ENCODE measurements at regions not wholly inside any gene's neighbourhood (a gene's known extent, or its start where the extent isn't known, plus 50 kb on each side); places are given as distances from the start of the nearest gene placed in this dataset.

DNA sequence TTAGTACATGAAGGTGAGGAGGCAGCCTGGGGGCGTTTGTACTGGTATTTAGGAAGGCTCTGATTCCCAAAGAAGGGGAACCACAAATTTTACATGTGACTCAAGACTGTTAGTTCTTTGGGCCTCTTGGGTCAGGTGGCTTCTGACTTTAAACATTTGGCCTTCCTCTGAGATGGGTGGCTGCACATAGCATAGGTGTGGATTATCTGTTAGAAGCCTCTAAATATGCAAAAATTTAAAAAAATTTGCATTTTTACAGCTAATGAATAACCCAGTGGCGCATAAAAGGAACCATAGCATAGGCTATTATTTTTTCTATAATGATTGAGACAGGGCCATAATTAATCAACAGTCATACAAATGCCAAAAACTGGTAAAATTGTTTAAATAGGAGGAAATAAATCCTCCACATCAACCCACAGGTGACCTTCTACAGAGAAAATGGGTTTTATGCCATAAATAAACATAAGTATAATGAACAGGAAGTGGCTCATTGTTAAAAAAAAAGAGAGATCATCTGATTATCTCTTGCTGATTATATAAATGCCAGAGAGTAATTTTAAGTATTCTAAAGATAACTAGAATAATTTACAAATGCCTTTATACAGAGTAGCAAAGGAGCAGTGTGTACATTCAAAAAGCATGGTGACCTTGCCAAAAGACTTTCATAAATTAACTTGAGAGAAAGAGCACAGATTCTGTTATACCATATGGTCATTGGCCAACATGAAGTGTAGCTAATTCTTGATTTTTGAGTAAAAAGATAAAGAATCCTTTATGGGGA lies 284.2 kb upstream of the ATP2B1 start:
- H3K18ac ChIP-seq (ENCODE audit: low read length): no peak overlapping the region
- H3K9ac ChIP-seq (ENCODE audit: low read length): no peak overlapping the region
- no peak overlapping the region for H3K23ac ChIP-seq (ENCODE audit: low read length)
- peak overlapping the region; percentile 56 for H4K8ac ChIP-seq (ENCODE audit: low read depth, low read length)
- no peak for DNase-seq
- H3K79me2 ChIP-seq (ENCODE audit: control insufficient read depth, insufficient read depth, low read length): no peaks in the 10 kb centered on the region
- H3K4me2 ChIP-seq (ENCODE audit: low read length): no peak overlapping the region
- H3K27ac ChIP-seq (ENCODE audit: low read depth, low read length): no peak overlapping the region
- no peaks in the 10 kb centered on the region for H3K79me1 ChIP-seq (ENCODE audit: low read length)
- H3K27me3 ChIP-seq (ENCODE audit: insufficient read depth, low read length, poor library complexity): no peaks in the 10 kb centered on the region
- H2BK120ac ChIP-seq (ENCODE audit: low read depth, low read length): no peak overlapping the region
- no peak overlapping the region for H3K4me3 ChIP-seq (ENCODE audit: low read length)
- no peak overlapping the region for H2BK5ac ChIP-seq (ENCODE audit: low read length)
- no peak overlapping the region for H2AK5ac ChIP-seq (ENCODE audit: low read length)
- no peak overlapping the region for H3K4ac ChIP-seq (ENCODE audit: low read depth, low read length)
- H3K4me1 ChIP-seq (ENCODE audit: control insufficient read depth, low read depth, low read length): no peaks in the 10 kb centered on the region
- no peak overlapping the region for H4K5ac ChIP-seq (ENCODE audit: low read length)
- WGBS (ENCODE audit: extremely low coverage, insufficient coverage, low lambda C conversion rate): no CpG with 5 or more reads among the region's 2 CpGs
- no peaks in the 10 kb centered on the region for H3K36me3 ChIP-seq (ENCODE audit: control insufficient read depth, insufficient read depth, low read length)
- H2BK15ac ChIP-seq (replicated peaks; ENCODE audit: low read depth): peak overlapping the region; percentile 19
- no peak overlapping the region for H3K56ac ChIP-seq (ENCODE audit: low read length)

DNA sequence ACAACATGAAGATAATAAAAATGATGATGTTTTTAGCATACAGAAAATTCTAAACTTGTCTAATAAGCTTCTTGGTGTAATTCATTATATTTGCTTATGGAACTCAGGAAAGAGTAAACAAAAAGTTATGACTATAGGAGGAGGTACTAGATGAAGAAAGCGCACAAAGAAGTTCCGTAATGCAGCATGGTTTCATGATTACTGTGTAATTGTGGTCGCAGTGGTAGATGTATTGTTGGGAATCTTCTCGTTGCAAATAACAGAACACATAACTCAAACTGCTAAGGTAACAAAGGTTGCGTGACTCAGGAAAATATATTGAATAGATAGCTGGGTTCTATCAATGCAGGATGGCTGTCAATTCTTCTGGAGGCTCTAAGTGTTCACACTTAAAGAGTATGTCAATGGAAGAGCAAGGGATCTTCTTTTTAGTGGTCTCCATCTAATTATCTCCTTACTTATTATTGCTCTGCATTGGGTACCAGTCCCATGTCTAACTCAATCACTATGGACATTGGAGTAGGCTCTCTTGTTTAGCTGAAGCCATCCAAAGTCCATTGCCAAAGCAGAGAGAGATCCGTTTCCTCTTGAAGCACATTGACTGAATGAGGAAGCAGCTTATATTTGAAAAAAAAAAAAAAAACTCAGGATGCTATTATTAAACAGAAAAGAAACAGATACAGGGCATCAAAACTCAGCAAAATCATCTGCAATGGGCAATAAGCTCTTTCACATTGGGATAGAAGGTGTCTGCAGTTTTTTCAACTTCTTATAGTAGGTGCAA lies 283.4 kb upstream of the ATP2B1 start:
- Histone ChIP-seq H2AK5ac (ENCODE audit: low read length) (no peak overlapping the region), H3K9ac (ENCODE audit: low read length) (no peak overlapping the region), H3K4ac (ENCODE audit: low read depth, low read length) (no peak overlapping the region), H4K8ac (ENCODE audit: low read depth, low read length) (no peak overlapping the region), H3K4me3 (ENCODE audit: low read length) (no peak overlapping the region), H2BK120ac (ENCODE audit: low read depth, low read length) (no peak overlapping the region), H3K79me2 (ENCODE audit: control insufficient read depth, insufficient read depth, low read length) (no peaks in the 10 kb centered on the region), H3K27ac (ENCODE audit: low read depth, low read length) (no peak overlapping the region), H3K4me2 (ENCODE audit: low read length) (no peak overlapping the region), H3K4me1 (ENCODE audit: control insufficient read depth, low read depth, low read length) (no peaks in the 10 kb centered on the region), H3K79me1 (ENCODE audit: low read length) (no peaks in the 10 kb centered on the region), H2BK5ac (ENCODE audit: low read length) (no peak overlapping the region), H3K18ac (ENCODE audit: low read length) (no peak overlapping the region), H3K23ac (ENCODE audit: low read length) (no peak overlapping the region), H4K5ac (ENCODE audit: low read length) (no peak overlapping the region), H3K27me3 (ENCODE audit: insufficient read depth, low read length, poor library complexity) (no peaks in the 10 kb centered on the region), H2BK15ac (replicated peaks; ENCODE audit: low read depth) (no peak overlapping the region), H3K36me3 (ENCODE audit: control insufficient read depth, insufficient read depth, low read length) (no peaks in the 10 kb centered on the region), H3K56ac (ENCODE audit: low read length) (no peak overlapping the region)
- DNase-seq: no peak
- WGBS (ENCODE audit: extremely low coverage, insufficient coverage, low lambda C conversion rate): no CpG with 5 or more reads among the region's 6 CpGs

DNA sequence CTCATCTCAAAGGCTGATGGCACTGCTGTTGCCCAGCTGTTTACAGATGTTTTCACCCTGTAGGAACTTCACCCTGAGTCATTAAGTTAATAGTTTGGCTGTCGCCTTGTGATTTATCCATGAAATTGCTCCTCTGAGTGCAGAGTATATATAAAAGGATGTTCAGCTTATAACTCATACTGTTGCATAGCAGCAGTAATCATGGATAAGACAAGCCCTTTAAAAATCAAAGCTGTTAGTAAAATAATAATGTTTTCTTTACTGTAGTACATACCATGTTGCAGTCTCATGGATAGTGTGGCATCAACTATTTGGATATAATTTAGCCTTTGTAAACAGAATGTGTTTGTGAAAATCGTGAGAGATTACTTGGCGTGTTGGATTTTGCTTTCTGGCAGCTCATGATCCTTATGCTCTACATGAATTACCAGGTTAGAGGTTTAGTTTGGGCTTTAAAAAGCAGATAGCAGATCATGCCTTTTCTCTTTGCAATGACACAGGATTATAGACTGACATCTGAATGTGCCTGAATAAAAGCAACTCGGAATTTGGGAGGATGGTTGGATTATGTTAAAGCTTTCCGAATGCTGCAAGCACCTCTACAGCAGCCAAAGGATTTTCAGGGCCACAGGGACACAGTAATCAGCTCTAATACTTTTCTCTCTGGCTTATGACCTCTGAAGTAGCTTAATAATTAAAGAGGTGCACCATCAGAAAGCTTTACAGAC lies 279.7 kb upstream of the ATP2B1 start:
- no CpG with 5 or more reads among the region's 5 CpGs for WGBS (ENCODE audit: extremely low coverage, insufficient coverage, low lambda C conversion rate)

DNA sequence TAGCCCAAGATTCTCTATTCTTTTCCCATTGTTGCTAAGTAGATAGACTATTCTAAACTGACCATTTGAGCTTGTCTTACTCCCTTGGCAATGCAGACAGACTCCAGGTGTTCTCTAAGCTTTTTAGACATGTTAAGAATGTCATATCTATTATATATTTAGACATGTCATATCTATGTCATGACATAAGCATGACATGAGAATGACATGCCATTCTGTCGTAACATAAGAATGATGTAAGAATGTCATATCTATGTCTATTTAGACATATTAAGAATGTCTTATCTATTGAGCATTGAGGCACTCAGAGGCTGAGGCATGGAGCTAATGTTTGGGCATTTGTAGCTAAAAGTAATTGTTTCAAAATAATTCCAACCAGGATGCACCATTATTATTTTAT lies 277.3 kb upstream of the ATP2B1 start:
- Histone ChIP-seq H3K23ac (ENCODE audit: low read length) (no peak overlapping the region), H3K4ac (ENCODE audit: low read depth, low read length) (no peak overlapping the region), H3K56ac (ENCODE audit: low read length) (no peak overlapping the region), H3K36me3 (ENCODE audit: control insufficient read depth, insufficient read depth, low read length) (no peaks in the 10 kb centered on the region), H4K8ac (ENCODE audit: low read depth, low read length) (no peak overlapping the region), H2AK5ac (ENCODE audit: low read length) (no peak overlapping the region), H3K4me1 (ENCODE audit: control insufficient read depth, low read depth, low read length) (no peaks in the 10 kb centered on the region), H3K9ac (ENCODE audit: low read length) (no peak overlapping the region), H2BK5ac (ENCODE audit: low read length) (no peak overlapping the region), H2BK15ac (replicated peaks; ENCODE audit: low read depth) (no peak overlapping the region), H3K79me2 (ENCODE audit: control insufficient read depth, insufficient read depth, low read length) (no peaks in the 10 kb centered on the region), H3K18ac (ENCODE audit: low read length) (no peak overlapping the region), H2BK120ac (ENCODE audit: low read depth, low read length) (no peak overlapping the region), H3K79me1 (ENCODE audit: low read length) (no peaks in the 10 kb centered on the region), H3K27ac (ENCODE audit: low read depth, low read length) (no peak overlapping the region), H3K4me2 (ENCODE audit: low read length) (no peak overlapping the region), H4K5ac (ENCODE audit: low read length) (no peak overlapping the region), H3K27me3 (ENCODE audit: insufficient read depth, low read length, poor library complexity) (no peaks in the 10 kb centered on the region), H3K4me3 (ENCODE audit: low read length) (no peak overlapping the region)
- no CpG with 5 or more reads among the region's 1 CpG for WGBS (ENCODE audit: extremely low coverage, insufficient coverage, low lambda C conversion rate)
- no peak for DNase-seq

More for the DNA sequence above, 279.7 kb upstream of the ATP2B1 start:
- DNase-seq: no peak
- Histone ChIP-seq H3K4me2 (ENCODE audit: low read length) (no peak overlapping the region), H3K79me1 (ENCODE audit: low read length) (no peaks in the 10 kb centered on the region), H3K4ac (ENCODE audit: low read depth, low read length) (no peak overlapping the region), H3K27ac (ENCODE audit: low read depth, low read length) (no peak overlapping the region), H3K9ac (ENCODE audit: low read length) (no peak overlapping the region), H3K4me1 (ENCODE audit: control insufficient read depth, low read depth, low read length) (no peaks in the 10 kb centered on the region), H3K36me3 (ENCODE audit: control insufficient read depth, insufficient read depth, low read length) (no peaks in the 10 kb centered on the region), H3K23ac (ENCODE audit: low read length) (no peak overlapping the region), H4K8ac (ENCODE audit: low read depth, low read length) (no peak overlapping the region), H2AK5ac (ENCODE audit: low read length) (no peak overlapping the region), H3K79me2 (ENCODE audit: control insufficient read depth, insufficient read depth, low read length) (no peaks in the 10 kb centered on the region), H3K56ac (ENCODE audit: low read length) (no peak overlapping the region), H3K27me3 (ENCODE audit: insufficient read depth, low read length, poor library complexity) (no peaks in the 10 kb centered on the region), H3K4me3 (ENCODE audit: low read length) (no peak overlapping the region), H2BK5ac (ENCODE audit: low read length) (no peak overlapping the region), H3K18ac (ENCODE audit: low read length) (no peak overlapping the region), H2BK120ac (ENCODE audit: low read depth, low read length) (no peak overlapping the region), H4K5ac (ENCODE audit: low read length) (no peak overlapping the region), H2BK15ac (replicated peaks; ENCODE audit: low read depth) (no peak overlapping the region)

DNA sequence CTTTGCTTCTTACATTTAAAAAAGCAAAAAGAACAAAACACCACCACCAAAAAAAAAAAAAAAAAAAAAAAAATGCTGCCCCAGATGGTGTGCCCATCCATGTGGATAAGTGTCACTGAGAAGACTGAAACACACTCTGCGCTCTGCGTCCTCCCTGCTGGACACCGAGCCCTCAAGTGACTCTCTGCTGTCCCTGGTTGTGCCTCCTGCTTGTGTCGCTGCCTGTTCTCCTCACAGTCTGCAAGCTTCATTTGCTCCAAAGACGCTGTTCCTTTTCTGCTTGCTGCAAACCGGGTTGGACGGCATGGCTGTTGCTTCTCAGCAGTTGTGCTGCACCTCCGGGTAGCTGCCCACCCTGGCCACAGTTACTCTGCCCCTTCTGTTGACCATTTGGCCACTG lies 276.2 kb upstream of the ATP2B1 start:
- Histone ChIP-seq H3K9ac (ENCODE audit: low read length) (no peak overlapping the region), H2BK5ac (ENCODE audit: low read length) (no peak overlapping the region), H3K4ac (ENCODE audit: low read depth, low read length) (no peak overlapping the region), H3K79me2 (ENCODE audit: control insufficient read depth, insufficient read depth, low read length) (no peaks in the 10 kb centered on the region), H2AK5ac (ENCODE audit: low read length) (no peak overlapping the region), H3K4me1 (ENCODE audit: control insufficient read depth, low read depth, low read length) (no peaks in the 10 kb centered on the region), H4K5ac (ENCODE audit: low read length) (no peak overlapping the region), H2BK15ac (replicated peaks; ENCODE audit: low read depth) (no peak overlapping the region), H3K4me2 (ENCODE audit: low read length) (no peak overlapping the region), H3K27ac (ENCODE audit: low read depth, low read length) (no peak overlapping the region), H3K18ac (ENCODE audit: low read length) (no peak overlapping the region), H3K4me3 (ENCODE audit: low read length) (no peak overlapping the region), H3K36me3 (ENCODE audit: control insufficient read depth, insufficient read depth, low read length) (no peaks in the 10 kb centered on the region), H3K79me1 (ENCODE audit: low read length) (no peaks in the 10 kb centered on the region), H4K8ac (ENCODE audit: low read depth, low read length) (no peak overlapping the region), H3K27me3 (ENCODE audit: insufficient read depth, low read length, poor library complexity) (no peaks in the 10 kb centered on the region), H3K56ac (ENCODE audit: low read length) (no peak overlapping the region), H2BK120ac (ENCODE audit: low read depth, low read length) (no peak overlapping the region), H3K23ac (ENCODE audit: low read length) (no peak overlapping the region)
- no CpG with 5 or more reads among the region's 8 CpGs for WGBS (ENCODE audit: extremely low coverage, insufficient coverage, low lambda C conversion rate)
- no peak for DNase-seq

Measured in mesendoderm (in vitro differentiated cells).